ENCODE measurements at regions not wholly inside any gene's neighbourhood (a gene's known extent, or its start where the extent isn't known, plus 50 kb on each side); places are given as distances from the start of the nearest gene placed in this dataset.

DNA sequence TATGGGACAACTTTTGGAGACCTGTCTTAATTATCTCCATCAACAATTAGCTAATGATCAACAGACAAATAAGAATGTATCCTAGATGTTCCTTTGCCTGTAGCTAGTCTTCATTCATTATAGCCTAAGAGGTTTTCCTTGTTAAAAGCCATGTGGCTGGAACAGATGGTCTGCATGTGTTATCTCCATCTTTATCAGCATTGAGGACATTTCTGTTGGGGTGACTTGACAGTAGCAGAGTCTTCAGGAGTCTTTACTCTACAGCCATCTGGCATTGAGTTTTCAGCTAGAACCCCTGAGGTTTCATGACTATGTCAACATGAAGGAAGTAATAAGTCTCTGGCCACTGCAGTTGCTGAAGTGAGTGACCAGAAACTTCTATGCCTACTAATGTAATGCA is 106.6 kb upstream of the TLE4 start:
- Histone ChIP-seq H3K9ac (no peak overlapping the region), H2AFZ (replicated peaks) (no peak overlapping the region), H3K4me2 (no peak overlapping the region), H3K79me2 (ENCODE audit: low read depth) (no peaks in the 10 kb centered on the region), H3F3A (ENCODE audit: low read depth) (no peaks in the 10 kb centered on the region), H3K9me3 (ENCODE audit: low read depth) (no peaks in the 10 kb centered on the region), H3K4me1 (no peaks in the 10 kb centered on the region), H3K4me3 (no peak overlapping the region), H4K20me1 (ENCODE audit: low read depth) (no peaks in the 10 kb centered on the region), H3K27me3 (no peaks in the 10 kb centered on the region), H3K27ac (no peak overlapping the region), H3K36me3 (no peaks in the 10 kb centered on the region)
- Mint-ChIP-seq H3K27me3 (ENCODE audit: insufficient read depth, low read depth) (no peaks in the 10 kb centered on the region), H3K9me3 (no peaks in the 10 kb centered on the region), H3K36me3 (no peaks in the 10 kb centered on the region), H3K4me3 (no peak overlapping the region), H3K4me1 (no peaks in the 10 kb centered on the region), H3K27ac (no peak overlapping the region)
- TF ChIP-seq, protein P1, sequence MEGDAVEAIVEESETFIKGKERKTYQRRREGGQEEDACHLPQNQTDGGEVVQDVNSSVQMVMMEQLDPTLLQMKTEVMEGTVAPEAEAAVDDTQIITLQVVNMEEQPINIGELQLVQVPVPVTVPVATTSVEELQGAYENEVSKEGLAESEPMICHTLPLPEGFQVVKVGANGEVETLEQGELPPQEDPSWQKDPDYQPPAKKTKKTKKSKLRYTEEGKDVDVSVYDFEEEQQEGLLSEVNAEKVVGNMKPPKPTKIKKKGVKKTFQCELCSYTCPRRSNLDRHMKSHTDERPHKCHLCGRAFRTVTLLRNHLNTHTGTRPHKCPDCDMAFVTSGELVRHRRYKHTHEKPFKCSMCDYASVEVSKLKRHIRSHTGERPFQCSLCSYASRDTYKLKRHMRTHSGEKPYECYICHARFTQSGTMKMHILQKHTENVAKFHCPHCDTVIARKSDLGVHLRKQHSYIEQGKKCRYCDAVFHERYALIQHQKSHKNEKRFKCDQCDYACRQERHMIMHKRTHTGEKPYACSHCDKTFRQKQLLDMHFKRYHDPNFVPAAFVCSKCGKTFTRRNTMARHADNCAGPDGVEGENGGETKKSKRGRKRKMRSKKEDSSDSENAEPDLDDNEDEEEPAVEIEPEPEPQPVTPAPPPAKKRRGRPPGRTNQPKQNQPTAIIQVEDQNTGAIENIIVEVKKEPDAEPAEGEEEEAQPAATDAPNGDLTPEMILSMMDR (IDR thresholded peaks at IDR 0.05): no peak
- DNase-seq (ENCODE audit: low spot score): no peak

DNA sequence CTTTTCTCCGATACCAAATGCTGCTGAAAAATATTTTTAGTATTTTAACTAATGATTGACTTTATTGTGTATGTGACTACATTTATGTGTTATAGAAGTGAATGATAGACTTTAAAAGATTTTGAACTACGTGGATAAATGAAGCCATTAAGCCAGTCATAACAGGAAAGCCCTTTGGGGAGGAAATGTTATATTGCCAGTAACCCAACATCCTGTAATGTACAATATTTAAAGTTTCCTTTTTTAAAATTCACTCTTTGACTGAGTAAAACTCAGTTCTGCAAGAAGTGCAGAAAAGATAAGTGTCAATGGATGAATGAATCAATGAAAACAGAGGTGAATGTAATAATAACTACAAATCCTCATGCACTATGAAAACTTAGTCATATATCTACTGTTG is 102.6 kb upstream of the TLE4 start:
- no peak for DNase-seq (ENCODE audit: low spot score)
- Mint-ChIP-seq H3K27ac (no peak overlapping the region), H3K4me3 (no peak overlapping the region), H3K27me3 (ENCODE audit: insufficient read depth, low read depth) (no peaks in the 10 kb centered on the region), H3K36me3 (no peaks in the 10 kb centered on the region), H3K9me3 (no peaks in the 10 kb centered on the region), H3K4me1 (no peaks in the 10 kb centered on the region)
- Histone ChIP-seq H3K27ac (no peak overlapping the region), H3F3A (ENCODE audit: low read depth) (no peaks in the 10 kb centered on the region), H3K4me2 (no peak overlapping the region), H3K9ac (no peak overlapping the region), H4K20me1 (ENCODE audit: low read depth) (no peaks in the 10 kb centered on the region), H3K4me3 (no peak overlapping the region), H3K36me3 (no peaks in the 10 kb centered on the region), H2AFZ (replicated peaks) (no peak overlapping the region), H3K27me3 (no peaks in the 10 kb centered on the region), H3K9me3 (ENCODE audit: low read depth) (no peaks in the 10 kb centered on the region), H3K79me2 (ENCODE audit: low read depth) (no peaks in the 10 kb centered on the region), H3K4me1 (no peaks in the 10 kb centered on the region)
- TF ChIP-seq EZH2phosphoT487 (IDR thresholded peaks at IDR 0.05): no peak
- no peak for TF ChIP-seq EZH2 (IDR thresholded peaks at IDR 0.05)
- TF ChIP-seq, protein P1 (IDR thresholded peaks at IDR 0.05): no peak

GRCh38 chr9:79470954-79471353 is 100.8 kb upstream of the TLE4 start:
- H3K27me3 ChIP-seq: no peaks in the 10 kb centered on the region
- peaks cover 5% of the 10 kb centered on the region for H3K27me3 Mint-ChIP-seq (ENCODE audit: insufficient read depth, low read depth)
- no peak overlapping the region for H3K4me3 Mint-ChIP-seq
- no peaks in the 10 kb centered on the region for H3K4me1 Mint-ChIP-seq
- TF ChIP-seq EZH2 (IDR thresholded peaks at IDR 0.05): no peak
- no peak for TF ChIP-seq EZH2phosphoT487 (IDR thresholded peaks at IDR 0.05)
- TF ChIP-seq, protein P1 (IDR thresholded peaks at IDR 0.05): no peak
- no peak overlapping the region for H3K9ac ChIP-seq
- H3K4me3 ChIP-seq: no peak overlapping the region
- no peaks in the 10 kb centered on the region for H3K4me1 ChIP-seq
- H3F3A ChIP-seq (ENCODE audit: low read depth): no peaks in the 10 kb centered on the region
- H3K4me2 ChIP-seq: no peak overlapping the region
- H2AFZ ChIP-seq (replicated peaks): no peak overlapping the region
- H3K9me3 ChIP-seq (ENCODE audit: low read depth): no peaks in the 10 kb centered on the region
- H3K79me2 ChIP-seq (ENCODE audit: low read depth): no peaks in the 10 kb centered on the region
- H3K9me3 Mint-ChIP-seq: no peaks in the 10 kb centered on the region
- DNase-seq (ENCODE audit: low spot score): no peak
- H3K27ac ChIP-seq: no peak overlapping the region
- no peaks in the 10 kb centered on the region for H3K36me3 ChIP-seq
- H3K27ac Mint-ChIP-seq: no peak overlapping the region
- no peaks in the 10 kb centered on the region for H4K20me1 ChIP-seq (ENCODE audit: low read depth)
- no peaks in the 10 kb centered on the region for H3K36me3 Mint-ChIP-seq
